Kidney tubule cell (primary cell): ENCODE measurements at regions not wholly inside any gene's neighbourhood (a gene's known extent, or its start where the extent isn't known, plus 50 kb on each side); places are given as distances from the start of the nearest gene placed in this dataset.
"Not testable (repeated sequence)": the region's sequence is repeated elsewhere in the genome, so short reads cannot be mapped to it uniquely, and the experiment has no call there.

Experiments used
- DNase-seq: peaks from one replicate; pipeline ENCODE4 v3.0.0-alpha.2; 2018; ENCODE audit warnings: low spot score

DNA sequence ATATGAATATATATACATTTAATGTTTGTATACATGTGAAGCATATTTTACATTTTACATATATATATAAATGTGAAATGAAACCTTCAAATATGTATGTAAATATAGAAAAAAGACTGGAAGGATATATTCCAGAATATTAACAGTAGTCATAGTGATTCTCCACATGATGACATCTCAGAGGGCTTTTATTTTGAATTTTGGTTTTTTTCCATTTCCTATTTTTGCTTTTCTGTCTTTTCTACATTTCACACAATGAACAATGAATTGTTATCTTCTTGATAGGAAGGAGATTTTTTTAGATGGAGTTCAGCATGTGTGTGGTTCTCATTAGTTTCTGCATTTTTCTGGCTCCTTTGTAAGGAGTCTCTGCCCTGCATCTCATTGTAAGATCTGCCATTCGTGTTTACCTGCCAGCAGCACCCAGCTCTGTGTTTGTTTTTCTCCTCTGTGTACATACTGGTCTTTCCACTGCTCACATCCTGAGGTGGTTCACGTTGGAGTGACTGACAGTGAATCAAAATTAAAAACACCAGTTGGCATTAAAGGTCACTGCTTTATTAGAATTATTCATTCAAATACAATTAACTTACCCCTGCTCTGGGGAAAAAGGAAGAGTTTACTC lies 425.3 kb upstream of the MDFIC2 start:
- DNase-seq = no peak

DNA sequence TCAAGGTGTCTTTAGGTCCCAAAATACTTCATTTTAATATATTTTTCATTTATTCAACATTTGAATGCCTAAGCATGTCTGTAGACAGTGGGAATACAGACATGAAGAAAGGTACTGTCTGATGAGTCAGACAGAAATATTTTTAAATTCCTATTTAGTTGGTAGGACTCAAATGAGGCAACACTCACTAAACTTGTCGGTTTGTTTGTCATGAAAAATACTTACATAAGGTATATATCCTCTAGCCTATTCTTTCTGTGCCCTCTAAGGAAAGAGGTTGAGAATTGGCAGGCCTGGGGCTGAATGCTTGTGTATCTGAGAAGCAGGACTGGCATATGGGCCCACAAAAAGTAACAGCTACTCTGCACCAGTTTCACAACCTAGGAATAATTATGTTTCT lies 423.6 kb upstream of the MDFIC2 start:
- peak; percentile 42 for DNase-seq

DNA sequence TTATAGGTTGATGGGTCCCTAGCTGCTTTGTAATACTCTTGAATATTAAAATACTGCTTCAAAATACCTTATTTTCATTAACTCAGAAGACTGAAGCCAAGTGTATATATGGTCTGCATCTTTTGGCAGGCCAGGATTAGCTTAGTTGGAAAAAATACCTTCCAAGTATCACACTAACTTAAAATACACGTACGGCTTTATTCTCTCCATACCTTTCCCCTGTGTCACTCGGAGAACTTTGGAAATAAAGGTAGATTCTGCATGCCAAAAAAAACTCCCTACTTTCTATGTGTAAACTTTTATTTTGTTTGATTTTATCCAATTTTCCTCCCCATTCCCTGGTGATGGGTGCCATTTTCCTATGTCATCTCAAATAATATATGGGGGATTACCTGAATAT lies 422.3 kb upstream of the MDFIC2 start:
- no peak for DNase-seq

DNA sequence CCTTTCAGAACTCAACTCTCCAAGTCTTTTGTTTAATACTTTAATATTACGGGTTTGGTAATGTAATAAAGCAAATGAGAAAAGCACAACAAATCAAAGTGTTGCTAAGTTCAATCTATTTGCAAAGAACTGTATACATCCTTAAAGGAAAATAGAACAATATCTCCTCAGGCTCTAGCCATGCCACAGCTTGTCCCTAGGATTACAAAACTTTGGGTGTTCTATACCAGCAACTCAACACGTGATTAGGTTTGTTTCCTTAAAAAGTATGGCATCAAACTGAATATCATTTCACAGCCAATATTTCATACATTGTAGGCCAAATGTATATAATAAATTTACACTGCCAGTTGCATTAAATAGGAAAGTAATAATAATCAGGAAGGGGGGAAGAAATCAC lies 418.6 kb upstream of the MDFIC2 start:
- DNase-seq = no peak

DNA sequence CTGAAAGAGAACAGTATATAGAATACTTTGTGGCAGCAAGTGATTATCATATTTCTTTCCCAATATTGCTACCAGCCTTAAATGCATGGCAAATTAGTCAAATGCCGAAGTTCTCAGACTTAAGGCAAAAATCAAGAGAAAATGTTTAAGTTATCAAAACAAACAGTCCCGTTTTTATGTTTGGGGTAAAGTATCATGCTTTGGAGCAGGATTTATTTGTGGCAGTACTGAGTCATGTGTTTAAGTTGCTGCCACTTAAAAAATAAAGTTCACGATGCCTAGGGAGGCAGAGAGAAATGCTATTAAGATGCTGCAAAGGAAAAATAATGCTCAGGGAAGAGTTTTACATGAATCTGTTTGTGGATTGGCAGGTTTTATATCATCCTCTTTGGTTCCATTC lies 417.4 kb upstream of the MDFIC2 start:
- DNase-seq = no peak

GRCh38 chr3:70728311-70728710 lies 415.9 kb upstream of the MDFIC2 start:
- DNase-seq = no peak

DNA sequence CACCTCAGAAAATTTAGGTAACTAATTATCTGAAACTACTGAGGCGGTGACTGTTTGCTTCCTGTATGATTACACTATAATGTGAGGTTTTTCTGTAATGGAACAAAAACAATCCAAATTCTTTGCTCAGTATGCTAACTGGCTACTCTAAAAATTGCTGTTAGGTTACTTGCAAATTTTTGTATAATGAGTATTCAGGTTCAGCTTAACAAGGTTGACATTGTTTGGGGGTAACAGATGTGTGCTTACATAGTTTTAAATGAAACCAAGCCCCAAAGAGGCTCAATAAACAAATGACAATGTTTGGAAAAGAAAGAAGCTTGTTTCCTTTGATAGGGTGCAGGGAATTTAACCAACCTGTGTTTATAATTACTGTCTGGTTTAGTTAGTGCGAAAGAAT lies 414.5 kb upstream of the MDFIC2 start:
- DNase-seq = peak; percentile 77

GRCh38 chr3:70726096-70726938 lies 413.9 kb upstream of the MDFIC2 start:
- DNase-seq = peak; percentile 85

DNA sequence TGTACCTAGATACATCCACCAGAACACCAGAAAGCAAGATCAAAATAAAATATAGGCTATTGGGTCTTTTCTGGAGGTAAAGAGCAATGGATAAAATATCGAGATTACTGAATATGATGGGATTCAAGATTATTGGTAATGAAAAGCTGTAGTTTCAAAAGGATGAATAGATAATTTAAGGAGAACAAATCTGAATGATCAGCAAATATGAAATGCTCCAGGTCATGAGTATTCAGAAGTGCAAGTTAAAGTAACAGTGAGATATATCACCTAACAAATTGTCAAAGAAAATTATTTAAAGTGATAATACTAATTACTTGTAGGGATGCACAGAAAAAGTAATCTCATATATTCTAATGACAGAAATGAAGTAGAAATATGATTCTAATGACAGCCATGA lies 409.6 kb upstream of the MDFIC2 start:
- no peak for DNase-seq

- DNase-seq = peak; percentile 35
These were observed 404.4 kb upstream of the MDFIC2 start for GRCh38 chr3:70716832-70717231.

- DNase-seq = no peak
These were observed 400.1 kb upstream of the MDFIC2 start for GRCh38 chr3:70712449-70713082.

DNA sequence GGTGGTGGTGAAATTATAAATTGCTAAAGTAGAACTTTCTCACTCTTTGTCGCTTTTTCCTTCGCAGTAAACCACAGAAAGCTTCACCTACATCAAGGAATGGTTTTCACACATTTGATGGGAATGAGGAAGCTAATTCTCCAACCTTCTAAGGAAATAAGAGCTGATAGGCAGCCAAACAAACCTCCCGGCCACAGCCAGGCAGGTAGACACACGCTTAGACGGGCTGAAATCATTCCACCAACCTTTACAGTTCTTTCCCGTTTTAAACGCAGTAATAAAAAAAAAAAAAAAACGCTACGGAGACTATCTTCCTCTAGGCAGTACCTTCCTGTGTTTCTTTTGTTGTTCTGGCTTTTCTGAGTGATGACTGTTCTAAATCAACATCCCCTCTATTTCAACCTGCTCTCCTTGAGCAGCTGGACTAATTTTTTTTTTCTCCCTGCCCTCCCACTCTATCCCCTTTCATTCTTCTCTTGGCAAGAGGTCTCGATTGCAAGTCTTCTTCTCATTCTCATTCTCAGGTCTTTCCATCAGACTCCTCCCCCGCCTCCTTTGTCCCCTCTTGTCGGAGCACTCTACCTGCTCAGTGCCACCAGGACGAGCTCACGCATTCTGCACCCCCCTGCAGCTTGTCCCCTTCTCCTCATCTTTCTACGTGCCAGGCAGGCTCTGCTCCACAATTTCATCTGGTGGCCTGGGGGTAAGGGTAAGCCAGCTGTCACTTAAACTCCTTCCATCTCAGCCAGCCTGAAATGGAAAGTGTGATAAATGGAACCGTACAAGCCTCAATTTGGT lies 391.1 kb upstream of the MDFIC2 start:
- peak; percentile 10 for DNase-seq

DNA sequence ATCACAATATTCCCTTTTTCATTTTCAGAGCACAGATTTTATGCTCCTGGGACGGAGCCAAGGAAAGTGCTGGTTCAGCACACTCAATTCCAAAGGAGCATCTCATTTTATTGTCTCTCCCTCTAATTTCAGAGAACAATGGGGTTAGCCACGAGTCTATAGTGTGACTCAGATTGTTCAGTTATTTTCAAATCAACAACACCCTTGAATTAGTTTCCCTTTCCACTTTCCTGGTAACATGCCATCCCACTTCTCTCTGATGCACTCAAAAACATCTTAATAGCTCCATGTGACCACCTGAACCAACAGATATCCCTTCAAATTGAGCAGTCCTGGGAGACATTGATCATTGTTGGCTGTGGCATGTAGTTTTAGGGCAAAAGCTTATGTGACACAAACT lies 389.7 kb upstream of the MDFIC2 start:
- no peak for DNase-seq

- no peak for DNase-seq
These were observed 372.3 kb upstream of the MDFIC2 start for GRCh38 chr3:70684701-70685100.

DNA sequence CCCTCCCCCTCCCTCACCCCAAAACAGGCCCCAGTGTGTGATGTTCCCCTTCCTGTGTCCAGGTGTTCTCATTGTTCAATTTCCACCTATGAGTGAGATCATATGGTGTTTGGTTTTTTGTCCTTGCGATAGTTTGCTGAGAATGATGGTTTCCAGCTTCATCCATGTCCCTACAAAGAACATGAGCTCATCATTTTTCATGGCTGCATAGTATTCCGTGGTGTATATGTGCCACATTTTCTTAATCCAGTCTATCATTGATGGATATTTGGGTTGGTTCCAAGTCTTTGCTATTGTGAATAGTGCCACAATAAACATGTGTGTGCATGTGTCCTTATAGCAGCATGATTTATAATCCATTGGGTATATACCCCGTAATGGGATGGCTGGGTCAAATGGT lies 363.4 kb upstream of the MDFIC2 start:
- not testable (repeated sequence) for DNase-seq

DNA sequence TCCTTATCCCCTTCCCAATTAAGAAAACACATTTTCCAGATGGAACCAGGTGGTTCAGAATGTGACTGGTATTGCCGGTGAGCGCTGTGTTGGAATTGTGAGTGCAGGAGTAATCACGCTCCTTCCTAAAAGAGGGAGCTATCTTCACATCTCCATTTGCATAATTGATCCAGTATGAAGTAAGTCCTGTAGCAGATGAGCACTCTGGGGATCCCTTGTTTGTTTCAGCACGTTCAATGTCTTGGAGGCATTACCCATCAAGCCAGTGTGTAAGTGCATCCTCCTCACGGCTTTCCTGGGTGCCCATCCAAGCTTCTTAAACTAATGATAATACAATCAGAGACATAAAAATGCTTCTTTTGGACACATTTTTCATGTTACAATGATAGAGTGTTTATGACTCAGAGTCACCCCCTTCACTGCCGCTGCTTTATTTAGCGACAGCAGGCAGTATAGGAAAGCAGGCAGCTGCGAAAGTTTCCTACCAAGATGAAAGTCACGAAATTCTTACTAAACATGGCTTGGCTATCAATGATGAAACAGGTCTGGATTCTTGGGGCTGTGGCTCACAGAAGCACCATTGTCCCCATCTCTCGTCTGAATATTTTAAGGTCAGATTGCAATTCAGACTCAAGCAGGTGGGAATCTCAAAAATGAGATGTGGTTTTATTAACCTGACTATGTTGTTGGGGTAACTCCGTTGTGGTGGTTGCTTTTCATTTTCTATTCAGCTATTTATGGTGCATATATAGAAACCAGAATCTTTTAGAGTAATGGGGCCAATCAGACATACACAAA lies 346.3 kb upstream of the MDFIC2 start:
- DNase-seq = no peak

DNA sequence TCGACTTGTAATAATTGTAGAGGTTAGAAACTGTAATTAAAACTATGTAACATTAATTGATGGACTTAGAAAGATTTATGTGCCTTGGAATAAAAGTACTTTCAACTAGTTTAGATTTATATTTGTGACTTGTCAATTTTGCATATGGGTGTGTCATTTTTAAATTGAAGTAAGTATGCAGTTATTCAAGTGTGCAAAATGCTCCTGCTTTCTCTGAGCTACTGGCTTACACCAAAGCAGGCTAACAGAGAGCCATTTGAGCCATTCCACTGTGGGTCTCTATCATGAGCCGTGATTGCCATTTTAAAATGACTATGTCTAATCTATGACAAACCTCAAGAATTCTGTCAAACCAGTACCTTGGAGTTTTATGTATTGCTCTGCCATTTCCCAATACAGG lies 345.0 kb upstream of the MDFIC2 start:
- no peak for DNase-seq

DNA sequence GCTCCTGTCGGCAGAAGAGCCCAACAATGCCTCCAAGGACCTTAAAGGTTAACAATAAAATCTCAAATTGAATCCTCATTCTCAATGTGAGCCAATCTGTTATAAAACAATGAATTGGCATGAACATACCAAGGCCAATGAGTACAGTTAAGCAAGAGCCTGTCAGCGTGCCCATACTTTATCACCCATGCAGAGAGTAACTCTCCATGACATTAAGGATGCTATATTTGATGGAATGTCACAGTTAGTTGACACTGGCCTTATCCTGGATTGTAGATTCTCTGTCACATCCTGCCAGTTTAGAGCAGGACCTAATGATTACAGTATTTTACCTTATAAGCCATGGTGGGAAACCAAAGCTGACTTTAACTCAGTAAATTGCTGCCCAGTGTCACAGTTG lies 335.4 kb upstream of the MDFIC2 start:
- DNase-seq = no peak

DNA sequence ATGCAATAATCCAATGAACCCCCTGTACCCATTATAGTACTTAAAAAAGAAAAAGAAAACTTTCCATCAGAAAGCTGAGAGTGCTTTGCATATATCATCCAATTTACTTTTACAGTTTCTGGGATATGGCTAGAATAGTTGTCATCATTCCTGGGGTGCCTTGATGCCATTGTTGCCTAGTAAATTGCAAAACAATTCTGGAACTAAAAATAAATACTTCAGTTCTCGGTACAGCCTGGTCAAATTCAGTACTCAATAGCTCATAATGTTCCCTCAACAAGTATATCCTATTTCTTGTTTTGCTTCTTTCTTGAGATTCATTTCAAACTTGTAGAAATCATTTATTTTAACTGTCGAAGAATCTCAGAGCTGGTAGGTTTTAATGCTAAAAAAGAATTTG lies 334.7 kb upstream of the MDFIC2 start:
- DNase-seq = no peak

DNA sequence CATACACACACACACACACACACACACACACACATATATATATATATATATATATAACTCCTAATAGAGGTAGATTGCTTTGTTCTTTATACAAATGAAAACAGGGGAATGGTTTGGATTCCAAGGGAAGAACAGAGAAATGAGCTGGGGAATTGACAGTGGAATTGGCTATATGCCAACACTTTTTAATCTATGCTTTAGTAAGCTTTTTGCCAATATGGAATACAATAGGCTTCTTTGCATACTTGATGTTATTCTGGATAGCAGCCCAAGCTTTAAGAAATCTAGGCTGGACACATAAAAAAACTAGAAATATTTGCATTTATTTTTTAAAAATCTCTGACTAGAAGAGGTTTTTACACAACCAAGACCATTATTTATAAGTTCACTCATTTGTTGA lies 334.2 kb upstream of the MDFIC2 start:
- DNase-seq = no peak

DNA sequence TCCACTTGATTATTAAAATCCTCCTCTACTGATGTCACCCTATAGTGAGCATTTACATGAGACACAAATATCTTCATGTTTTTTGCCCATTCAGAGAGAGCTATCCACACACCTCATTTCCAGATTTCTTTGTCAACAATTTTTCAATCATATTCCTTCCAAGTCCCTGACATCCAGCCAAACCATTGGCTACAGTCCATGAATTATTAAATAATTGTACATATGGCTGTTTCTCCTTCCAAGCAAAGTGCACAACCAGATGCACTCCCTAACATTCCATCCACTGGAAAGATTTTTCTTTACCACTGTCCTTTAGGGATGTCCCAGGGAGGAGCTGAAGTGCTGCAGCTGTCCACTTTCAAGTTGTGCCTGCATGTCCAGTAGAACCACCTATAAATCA lies 328.0 kb upstream of the MDFIC2 start:
- no peak for DNase-seq

DNA sequence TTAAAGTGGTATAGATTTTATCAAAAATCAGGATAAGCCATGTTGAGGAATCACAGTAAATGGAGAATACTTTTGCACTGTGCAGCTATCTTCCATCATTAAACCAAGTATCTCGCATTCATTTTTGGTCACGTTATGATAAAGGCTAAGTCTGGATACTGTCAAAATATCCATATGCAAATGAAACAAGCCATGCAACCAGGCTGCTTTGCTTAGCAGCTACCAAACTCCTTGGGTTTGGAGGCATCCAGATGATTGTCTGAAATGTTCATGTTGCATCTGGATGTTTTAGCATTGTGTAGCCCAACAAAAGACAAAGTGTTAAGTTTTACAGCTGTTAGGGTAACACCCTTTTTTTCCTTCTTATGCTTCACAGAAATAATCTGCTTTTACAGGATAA lies 322.9 kb upstream of the MDFIC2 start:
- no peak for DNase-seq
